HG02610 (cell line): ENCODE measurements at regions not wholly inside any gene's neighbourhood (a gene's known extent, or its start where the extent isn't known, plus 50 kb on each side); places are given as distances from the start of the nearest gene placed in this dataset.

Experiments used
- ATAC-seq: cut with Tn5 transposase; IDR thresholded peaks from one replicate; pipeline ENCODE4 v1.9.1; 2021; ENCODE audit warnings: mild to moderate bottlenecking, moderate library complexity; ENCODE audit not compliant: unreplicated experiment

DNA sequence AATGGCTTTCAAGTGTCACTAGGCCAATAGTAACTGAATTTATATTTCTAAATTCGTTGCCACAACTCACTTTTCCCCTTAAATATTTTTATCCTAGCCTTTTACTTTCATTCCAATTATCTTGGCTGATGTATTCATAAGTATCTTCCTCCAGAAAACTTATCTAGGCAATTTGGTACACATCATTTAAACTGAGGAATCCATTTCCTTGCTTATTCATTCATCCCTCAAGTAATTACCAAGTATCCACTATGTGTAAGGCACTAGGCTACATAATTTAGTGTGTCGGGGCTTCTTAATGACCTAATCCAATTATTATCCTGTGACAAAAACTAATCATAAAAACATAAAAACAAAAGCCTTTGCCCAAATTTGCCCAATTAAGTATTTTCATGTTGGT is 258.3 kb upstream of the TCF21 start:
- ATAC-seq: no peak

DNA sequence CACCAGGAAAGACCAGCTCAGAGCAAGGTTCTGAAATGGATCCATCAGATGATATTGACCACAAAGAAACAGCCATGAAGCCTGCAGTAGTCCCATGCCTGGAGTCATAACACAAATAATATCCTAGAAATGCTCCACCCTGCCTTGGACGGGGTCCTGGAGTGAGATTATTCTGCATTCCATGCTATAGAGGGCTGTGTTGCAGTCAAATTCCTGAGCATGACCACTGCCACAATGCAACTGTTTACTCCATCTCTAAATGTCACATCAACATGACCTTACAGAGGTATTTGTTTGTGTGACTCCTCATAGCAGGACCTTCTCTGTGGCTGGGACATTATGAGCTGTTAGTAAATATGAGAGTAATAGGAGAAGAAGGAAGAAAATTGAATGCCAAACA is 257.5 kb upstream of the TCF21 start:
- no peak for ATAC-seq

DNA sequence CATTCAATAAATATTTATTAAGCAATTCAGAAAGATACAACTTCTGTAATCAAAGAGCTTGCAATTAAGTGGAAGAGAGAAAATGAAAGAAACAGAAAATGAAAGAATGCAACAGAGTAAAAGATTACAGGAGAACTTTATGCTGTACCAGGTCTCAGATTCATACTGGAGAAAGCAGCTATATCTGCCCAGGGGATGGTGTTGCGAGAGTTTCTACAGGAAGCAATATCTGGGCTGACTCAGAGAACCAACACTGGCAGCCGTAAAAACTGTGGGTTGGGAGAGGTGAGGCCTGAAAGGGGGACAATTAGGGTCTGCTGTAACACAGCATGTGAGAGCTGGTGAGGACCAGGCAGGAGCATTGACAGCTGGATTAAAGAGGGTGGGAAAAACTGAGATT is 256.7 kb upstream of the TCF21 start:
- no peak for ATAC-seq

DNA sequence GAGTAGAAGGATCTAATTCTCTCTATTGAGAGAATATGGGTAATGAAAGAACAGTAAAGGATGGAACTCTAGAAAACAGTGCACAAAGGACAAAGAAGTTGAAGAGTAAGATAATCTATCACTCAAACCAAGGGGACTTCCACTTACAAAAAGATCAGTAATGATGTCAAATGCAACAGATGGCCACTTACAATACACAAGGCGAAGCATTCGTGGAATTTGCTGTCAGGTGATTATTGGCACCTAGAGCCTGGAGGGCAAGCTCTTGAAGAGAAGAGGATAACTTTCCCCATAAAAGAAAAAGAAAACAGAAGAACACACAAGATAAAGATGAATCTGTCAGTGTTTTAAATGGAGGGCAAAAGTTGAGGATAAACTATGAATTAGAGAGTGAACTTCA is 256.0 kb upstream of the TCF21 start:
- ATAC-seq: no peak

DNA sequence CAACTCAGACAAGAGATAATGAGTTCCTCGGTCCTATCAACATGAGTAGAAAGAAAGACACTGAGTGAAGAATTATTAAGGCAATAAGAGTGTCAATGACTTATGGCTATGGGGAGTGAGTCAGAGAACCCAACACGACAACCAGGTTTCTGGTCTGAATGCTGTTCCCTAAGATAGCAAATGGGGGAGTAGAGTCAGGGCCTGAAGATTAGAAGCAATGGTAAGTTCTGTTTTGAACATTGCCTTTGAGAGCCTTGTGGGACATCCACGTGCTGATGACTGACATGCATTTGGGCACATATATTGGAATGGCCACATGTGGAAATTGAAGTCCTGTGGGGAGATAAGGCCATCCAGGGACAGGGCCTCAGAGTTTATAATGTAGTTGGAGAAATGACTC is 254.4 kb upstream of the TCF21 start:
- ATAC-seq: no peak

DNA sequence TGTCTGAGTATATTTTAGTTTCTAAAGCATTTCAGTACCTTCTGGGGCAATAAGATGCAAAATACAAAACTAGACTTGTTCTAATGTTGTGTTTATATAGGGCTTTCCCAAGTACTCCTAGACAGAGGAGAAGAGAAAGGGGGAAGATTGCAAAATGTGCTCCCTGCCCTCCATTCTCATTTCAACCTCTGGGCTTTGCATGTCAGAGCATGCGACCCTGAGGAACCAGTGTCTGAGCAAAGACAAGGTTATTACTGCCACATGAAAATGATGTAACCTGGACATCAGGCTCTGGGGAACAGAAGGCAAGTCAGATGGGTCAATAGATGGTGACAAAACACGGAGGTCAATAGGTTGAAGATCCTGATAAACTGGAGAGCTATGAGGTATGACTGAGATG is 253.5 kb upstream of the TCF21 start:
- no peak for ATAC-seq

DNA sequence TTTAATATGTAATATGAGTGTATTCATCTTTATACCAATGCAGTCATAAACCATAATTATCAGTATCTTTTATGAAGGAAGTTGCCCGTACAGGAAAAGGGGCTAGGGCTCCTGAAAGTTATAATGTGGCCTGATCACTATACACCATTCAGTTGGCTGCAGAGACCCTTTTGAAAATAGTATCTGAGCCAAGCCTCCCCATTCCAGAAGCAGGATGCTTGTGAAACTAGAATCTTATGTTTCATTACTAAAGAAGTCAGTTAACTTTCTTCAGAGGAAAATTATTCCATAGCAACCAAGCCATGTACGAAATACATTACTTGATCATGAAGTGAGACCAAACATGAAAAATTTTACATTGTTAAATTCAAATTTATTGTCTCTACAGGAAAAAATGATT is 251.5 kb upstream of the TCF21 start:
- no peak for ATAC-seq

DNA sequence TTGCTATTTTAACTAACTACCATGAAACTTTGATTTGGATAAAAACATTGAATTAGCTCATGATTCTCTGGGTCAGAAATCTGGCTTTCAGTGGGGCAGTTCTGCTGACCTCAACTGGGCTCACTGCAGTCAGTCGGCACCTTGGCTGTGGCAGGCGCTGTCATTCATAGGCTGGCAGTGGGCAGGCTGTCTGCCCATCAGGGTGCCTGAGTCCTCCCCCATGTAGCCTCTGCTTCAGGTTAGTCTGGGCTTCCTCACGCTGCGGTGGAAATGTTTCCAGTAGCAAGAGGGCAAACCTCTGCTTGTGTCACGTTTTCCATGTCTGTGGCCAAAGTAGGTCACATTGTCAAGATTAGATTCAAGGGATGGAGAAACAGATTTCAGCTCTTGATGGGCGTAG is 251.0 kb upstream of the TCF21 start:
- ATAC-seq: no peak

DNA sequence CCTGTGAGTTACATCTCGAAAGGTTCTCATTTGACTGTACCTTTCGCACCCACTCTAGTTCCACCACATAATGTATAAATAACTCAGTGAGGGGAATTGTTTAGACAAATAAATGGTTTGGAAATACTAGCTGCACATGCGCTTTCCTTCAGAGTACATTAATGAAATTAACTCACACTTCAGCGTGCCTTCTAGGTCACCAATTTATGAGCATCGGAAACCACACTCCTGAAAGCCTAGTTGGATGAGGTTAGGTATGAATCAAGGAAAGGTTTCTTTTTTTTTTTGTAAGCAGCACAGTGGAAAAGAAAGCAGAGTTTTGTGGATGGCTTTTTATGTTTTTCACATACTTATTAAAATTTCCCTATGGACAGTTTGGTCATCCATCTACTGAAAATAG is 247.8 kb upstream of the TCF21 start:
- ATAC-seq: no peak

DNA sequence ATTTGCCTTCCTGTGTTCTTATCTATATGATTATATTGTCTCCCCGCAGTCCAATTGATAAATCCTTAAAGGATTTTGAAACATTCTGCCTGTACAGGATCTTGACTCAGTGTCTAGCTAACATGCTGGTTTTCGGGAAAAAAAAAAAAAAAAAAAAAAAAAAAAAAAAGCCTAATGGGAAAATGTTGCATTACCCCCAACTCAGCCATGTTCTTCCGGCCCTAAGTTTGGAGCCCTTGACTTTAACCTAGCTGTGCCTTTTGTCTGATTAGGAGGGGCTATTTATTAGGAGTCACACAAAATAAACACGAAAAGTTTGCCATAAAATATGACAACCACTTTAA is 244.4 kb upstream of the TCF21 start:
- ATAC-seq: no peak

DNA sequence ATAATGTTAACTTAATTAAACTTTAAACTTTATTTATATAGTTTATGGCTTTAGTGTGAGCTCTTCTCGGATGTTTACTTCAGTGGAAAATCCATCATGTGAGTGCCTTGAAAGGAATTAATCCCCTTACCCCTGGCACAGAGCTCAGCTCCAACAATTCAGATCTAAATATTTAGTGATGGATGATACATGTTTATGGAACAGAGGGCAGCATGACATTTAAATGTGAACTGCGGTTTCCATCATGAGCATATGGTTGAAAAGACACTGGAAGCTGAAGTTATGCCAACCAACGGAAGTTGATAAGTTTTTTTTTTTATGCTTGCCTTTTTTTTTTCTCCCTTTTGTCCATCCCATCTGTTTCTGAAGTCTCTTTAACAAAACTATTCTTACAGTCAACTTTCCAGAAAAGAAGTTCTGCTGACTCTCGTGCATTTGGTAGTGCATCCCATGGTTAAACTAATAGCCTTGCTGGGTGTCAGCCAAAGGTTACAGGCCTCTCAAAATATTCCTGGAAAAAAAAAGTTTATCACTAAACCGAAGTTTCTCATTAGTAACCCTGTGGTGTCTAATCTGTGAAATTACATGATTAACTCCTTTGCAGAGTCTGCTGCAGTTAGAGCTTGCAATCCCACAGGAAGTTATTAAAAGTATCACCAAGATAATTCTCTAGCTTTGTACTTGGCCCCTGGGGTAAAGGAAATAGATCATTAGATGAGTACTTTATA is 243.9 kb upstream of the TCF21 start:
- ATAC-seq: no peak

DNA sequence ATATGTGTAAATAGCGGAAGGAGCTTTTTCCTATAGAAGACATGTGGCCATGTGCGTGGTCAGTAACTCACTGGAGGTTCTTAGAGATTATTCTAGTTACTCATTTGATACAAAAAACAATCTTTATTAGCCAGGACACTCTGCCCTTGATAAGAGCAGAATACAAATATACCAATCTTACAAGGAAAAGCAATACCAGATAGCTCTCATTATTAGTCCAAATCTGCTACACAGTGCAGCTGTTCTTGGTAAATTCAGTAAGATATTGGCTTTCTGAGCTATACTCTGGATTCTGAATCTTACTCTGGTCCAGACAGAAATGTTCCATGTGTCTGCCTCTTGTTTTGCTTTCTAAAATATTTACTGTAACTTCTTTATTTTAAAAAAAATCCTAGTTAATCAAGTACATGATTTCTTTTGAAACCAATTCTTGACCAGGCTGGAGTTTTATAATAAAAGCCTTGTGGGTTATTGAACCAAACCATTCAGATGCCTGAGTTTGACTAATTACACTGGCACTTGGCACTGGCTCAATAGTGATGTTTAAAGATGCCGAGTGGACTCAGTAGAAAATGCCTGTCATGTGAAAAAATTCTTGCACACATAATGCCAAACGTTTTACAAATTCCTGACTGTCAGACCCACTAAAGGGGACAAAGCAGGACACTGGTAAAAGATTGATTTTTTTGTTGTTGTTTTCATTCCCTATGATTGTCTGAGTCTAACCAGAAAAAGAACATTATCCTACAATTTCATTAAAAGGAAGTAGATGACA is 242.8 kb upstream of the TCF21 start:
- ATAC-seq: no peak

DNA sequence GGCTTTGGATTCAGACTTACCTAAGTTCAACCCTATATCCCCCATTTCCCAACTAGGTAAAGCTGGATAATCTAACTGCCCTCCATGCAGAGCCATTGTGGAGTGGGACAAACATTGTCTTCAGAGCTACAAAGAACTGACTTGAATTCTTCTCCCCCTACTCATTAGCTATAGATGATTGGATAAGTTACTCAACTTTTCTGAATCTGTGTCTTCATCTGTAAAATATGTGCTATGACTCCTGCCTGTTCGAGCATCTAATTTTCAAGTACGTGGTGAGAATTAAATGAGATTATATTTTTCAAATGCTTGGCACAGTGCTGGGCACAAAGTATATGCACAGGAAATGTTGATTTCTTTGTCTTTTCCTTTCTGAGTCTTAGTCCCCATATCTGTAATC is 240.3 kb upstream of the TCF21 start:
- no peak for ATAC-seq

DNA sequence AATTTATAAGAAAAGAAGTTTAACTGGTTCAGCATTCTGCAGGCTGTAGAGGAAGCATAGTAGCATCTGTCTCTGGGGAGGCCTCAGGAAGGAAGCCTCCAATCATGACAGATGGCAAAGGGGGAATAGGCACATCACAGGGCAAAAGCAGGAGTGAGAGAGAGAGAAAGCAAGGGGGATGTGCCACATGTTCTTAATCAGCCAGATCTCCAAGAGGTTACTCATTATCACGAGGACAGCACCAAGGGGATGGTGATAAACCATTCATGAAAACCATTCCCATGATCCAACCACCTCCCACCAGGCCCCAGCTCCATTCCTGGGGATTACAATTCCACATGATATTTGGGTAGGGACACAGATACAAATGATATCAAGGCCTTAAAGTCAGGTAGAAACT is 217.5 kb upstream of the TCF21 start:
- no peak for ATAC-seq

DNA sequence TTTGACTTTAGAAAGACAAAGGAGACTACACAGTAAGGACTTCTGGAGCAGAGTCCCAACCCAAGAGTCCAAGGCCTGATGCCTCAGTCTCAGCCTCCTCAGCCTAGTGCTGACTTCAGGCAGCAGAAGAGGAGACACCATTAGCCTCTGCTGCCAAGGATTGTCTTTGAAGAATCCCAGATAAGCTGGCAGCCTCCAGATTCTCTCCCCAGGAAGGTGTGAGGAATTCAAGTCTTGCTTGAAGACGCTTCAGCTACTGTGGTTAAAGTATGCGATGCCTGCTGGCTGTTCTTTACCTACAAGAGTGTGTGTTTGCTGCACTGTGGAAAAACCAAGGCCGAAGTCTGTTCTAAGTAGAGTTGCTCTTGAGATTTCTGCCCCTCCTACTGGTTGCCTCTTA is 215.9 kb upstream of the TCF21 start:
- no peak for ATAC-seq

DNA sequence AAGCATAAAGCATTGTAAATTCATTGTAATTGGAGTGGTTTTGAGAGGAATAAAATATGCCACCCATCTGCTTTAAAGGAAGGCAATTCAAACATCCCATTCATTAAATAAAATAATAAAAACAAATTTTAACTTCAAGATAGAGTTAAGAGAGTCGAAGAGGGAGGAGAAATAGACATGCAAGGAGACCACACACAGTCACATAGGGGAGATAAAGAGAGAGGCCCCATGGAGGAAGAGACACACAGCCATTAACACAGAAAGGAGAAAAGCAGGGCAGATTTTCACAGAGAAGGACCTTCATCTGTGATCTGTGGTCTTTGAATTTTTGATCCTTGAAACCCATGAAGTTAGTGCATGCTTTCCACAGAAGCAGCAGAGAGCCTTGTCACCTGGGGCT is 214.3 kb upstream of the TCF21 start:
- ATAC-seq: no peak

DNA sequence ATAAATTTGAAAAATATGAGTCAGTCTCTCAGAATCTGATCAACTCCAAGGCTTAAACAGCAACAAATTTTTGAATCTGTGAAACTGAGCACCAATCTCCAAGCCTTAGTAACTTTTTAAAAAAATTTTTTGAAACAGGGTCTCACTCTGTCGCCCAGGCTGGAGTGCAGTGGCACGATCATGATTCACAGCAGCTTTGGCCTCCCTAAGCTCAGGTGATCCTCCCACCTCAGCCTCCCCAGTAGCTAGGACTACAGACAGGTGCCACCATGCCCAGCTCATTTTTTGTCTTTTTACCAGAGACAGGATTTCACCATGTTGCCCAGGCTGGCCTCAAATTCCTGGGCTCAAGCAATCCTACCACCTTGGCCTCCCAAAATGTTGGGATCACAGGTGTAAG is 207.9 kb upstream of the TCF21 start:
- no peak for ATAC-seq

DNA sequence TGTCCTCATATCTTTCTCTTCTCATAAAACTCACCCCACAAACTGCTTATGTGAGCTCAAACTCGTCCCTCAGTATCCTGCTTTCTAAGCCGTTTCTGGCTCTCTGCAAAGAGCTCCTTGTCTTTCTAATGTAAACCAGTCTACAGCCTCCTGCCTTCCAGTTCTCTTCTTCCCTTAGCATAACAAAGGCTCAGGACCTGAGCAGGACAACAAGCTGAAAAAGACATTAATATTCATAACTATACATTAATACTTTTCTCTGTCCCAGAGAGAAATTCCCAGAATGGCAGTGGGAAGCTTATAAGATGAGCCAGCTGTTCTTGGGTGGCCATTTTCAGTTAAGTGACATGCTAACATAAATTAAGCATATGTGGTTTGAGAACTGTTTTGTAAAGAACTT is 207.0 kb upstream of the TCF21 start:
- ATAC-seq: no peak

DNA sequence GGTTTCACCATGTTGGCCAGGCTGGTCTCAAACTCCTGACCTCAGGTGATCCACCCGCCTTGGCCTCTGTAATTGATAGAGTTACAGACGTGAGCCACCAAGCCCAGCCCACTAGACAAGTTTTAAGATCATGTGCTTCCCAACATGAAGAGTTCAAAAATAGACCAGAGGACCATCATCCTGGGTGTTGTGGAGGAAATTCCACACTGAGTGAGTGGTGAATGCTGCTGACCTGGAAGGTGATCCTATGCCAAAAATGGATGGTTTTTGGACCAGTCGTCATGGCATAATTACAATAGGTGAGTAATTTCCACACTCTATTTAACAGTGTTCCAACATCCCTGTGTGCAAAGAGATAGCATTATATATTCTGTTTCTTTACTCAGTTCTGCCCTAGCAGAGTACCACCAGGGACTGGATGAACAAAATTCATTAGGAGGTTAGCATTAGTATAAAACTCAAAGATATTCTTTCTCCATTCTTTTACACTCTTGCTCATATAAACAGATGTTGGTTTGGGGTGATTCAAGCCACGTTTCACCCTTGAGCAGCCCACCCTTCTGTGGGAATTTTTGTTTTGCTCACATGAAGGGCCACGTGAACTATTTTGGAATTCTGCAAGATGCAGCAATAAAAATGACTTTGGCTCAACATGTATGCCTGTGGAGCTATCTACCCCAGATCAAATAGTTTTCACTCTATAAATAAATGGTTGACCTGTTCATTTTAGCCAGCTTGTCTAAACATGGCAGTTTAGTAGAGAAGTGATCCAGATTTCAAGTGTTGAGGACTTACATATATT is 206.2 kb upstream of the TCF21 start:
- ATAC-seq: no peak

DNA sequence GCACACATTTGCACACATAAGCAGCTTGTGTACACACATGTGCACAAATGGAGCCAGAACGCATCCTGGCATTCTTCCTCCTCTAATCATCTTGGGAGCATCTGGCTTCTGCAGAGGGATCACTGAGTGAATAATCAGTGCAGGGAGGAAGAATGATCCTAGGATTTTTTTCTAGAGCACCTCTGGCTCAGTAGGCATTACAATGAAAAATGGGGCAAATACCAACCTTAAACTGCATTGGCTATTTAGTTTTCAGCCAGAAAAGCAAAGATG is 205.7 kb upstream of the TCF21 start:
- no peak for ATAC-seq

DNA sequence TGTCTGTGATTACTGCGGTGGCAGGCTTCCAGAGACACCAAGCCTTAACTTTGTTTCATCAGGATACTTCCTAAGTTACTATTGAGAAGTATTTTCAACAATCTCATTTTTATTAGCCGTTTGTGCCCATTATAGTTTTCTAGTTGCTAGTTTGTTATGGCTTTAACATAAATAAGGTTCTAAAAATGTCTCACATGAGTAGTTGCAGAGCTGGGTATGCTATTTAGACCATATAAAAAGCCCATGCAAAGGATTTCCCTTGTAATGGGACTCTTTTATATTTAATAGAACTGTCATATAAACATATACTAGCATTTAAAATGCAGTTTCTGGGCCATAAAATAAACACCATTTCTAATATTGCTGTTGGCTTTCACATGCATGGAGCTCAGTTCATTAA is 205.3 kb upstream of the TCF21 start:
- ATAC-seq: no peak
